Astrocyte of the cerebellum (primary cell): ENCODE measurements at regions not wholly inside any gene's neighbourhood (a gene's known extent, or its start where the extent isn't known, plus 50 kb on each side); places are given as distances from the start of the nearest gene placed in this dataset.

ENCODE experiments used
- DNase-seq: peaks from one replicate; pipeline ENCODE4 v3.0.0-alpha.2; 2011; ENCODE audit warnings: low read depth
- H3K4me3 ChIP-seq: 2 replicates; pipeline ENCODE4 v1.5.1; 2011; ENCODE audit warnings: mild to moderate bottlenecking, low read depth, low read length, moderate library complexity
- in situ Hi-C: cut with HindIII; loops from 2 replicates; pipeline ENCODE4 v1.10.0; 2017; ENCODE audit warnings: low sequenced_read_pairs
- TF ChIP-seq, protein P1 (sequence below): IDR thresholded peaks from 2 replicates; pipeline ENCODE4 v1.5.1; 2012; ENCODE audit warnings: low read length, low read depth, moderate library complexity, mild to moderate bottlenecking; ENCODE audit errors: missing control alignments

DNA sequence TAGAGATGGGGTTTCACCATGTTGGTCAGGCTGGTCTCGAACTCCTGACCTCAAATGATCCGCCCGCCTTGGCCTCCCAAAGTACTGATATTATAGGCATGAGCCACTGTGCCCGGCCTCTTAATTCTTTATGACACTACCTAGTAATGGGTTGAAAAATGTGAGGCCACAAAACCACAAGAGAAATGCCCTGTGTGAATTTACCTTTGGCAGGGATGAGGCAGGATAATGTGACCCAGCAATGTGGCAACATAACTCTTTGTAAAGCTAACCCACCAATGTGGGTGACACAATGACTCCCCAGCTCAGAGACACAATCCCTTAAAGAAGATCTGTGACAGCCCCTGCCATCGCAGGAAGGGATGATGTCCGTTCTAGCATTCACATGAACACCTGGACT lies 533.1 kb downstream of the KLF5 start:
- in situ Hi-C loops = no loop called here
- H3K4me3 ChIP-seq = no peak overlapping the region
- TF ChIP-seq, protein P1, sequence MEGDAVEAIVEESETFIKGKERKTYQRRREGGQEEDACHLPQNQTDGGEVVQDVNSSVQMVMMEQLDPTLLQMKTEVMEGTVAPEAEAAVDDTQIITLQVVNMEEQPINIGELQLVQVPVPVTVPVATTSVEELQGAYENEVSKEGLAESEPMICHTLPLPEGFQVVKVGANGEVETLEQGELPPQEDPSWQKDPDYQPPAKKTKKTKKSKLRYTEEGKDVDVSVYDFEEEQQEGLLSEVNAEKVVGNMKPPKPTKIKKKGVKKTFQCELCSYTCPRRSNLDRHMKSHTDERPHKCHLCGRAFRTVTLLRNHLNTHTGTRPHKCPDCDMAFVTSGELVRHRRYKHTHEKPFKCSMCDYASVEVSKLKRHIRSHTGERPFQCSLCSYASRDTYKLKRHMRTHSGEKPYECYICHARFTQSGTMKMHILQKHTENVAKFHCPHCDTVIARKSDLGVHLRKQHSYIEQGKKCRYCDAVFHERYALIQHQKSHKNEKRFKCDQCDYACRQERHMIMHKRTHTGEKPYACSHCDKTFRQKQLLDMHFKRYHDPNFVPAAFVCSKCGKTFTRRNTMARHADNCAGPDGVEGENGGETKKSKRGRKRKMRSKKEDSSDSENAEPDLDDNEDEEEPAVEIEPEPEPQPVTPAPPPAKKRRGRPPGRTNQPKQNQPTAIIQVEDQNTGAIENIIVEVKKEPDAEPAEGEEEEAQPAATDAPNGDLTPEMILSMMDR = no peak
- DNase-seq = no peak

DNA sequence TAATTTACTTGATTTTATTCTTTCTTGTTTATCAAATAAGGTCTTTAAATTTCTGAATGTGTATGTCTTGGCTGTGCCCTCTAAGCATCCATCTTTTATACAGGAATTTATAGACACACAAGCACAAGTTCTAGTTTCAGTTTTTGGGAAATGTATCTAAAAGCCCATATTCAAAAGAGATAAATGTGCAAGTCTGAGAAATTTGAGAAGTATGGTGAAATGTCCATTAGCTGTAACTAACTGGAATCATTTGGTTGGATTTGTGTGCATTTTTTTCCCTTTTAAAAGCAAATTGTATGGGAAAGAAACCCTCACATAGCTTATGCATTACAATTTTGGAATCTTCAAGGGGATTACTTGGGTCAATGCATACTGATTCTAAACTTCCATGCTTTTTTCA lies 532.0 kb downstream of the KLF5 start:
- TF ChIP-seq, protein P1 = no peak
- no peak overlapping the region for H3K4me3 ChIP-seq

DNA sequence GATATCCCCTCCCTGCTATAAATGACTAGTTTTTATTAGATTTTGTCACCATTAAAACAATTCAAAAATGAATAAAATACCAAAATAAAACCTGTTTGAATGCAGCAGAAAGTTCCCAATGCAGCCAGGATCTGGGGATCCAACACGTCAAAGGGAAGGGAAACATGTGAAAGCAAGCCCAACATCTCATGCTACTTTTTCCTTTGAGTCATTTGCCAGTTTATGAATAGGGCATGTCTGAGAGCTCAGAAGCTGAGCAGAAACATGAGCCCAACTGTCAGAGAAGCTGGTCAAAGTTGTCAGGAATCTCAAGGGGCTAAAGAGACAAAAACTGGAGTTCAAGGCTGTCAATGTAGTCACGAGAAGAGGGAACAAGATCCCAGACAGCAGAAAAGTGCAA lies 526.4 kb downstream of the KLF5 start:
- DNase-seq = no peak
- TF ChIP-seq, protein P1 = no peak
- H3K4me3 ChIP-seq = no peak overlapping the region
- in situ Hi-C loops = no loop called here

More for the DNA sequence above, 532.0 kb downstream of the KLF5 start:
- no peak for DNase-seq
- in situ Hi-C loops = no loop called here

DNA sequence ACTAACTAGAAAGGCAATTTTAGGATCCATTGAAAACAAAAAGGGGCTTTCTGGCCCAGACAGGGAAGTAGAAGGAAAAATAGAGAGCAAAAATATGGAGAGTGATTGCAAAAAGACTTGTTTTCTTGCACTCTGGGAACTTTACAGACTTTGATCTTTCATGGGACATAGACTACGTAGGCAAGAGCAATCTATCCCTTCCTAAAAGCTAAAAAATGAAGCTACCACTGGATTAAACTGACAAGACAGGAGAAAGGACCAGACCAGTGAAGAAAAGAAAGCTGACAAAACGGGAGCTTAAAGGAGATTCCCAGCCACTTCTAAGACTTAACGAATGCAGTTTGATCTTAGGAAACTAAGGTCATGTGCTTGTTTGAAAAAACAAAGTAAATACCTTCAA lies 524.5 kb downstream of the KLF5 start:
- in situ Hi-C loops = no loop called here
- TF ChIP-seq, protein P1 = no peak
- H3K4me3 ChIP-seq = no peak overlapping the region
- DNase-seq = no peak

DNA sequence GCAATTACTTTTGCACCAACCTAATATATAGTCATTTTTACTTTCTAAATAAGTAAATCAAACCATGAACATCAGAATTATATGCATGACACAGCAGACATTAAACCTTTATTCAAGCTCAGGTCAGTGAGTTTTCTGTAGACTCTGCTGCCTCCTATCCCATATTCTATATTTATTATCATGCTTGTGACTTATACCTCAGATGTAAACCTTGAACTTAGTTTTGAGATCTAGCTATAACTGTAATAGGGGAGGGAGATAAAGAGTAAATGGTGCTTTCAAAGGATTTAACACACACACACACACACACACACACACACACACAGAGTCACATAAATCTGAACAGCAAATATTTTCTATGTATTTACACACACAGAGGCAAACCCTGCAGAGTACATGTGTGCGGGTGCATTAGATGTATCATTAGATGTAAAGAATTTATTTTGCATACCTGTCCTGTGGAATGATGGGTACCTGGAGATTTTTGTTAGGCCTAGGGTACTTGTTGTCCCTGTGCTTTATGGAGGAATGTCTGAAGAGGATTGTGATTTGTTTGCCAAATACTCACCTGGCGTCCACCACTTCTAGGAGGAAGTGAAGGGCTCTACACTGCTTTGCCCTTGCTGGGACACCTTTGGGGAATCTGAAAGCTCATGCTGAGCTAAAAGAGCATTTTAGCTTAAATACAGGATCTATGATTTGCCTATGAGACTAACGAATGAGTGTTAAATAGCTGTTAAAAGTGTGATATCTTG lies 521.9 kb downstream of the KLF5 start:
- in situ Hi-C loops = no loop called here
- TF ChIP-seq, protein P1 = no peak
- H3K4me3 ChIP-seq = no peak overlapping the region
- no peak for DNase-seq

DNA sequence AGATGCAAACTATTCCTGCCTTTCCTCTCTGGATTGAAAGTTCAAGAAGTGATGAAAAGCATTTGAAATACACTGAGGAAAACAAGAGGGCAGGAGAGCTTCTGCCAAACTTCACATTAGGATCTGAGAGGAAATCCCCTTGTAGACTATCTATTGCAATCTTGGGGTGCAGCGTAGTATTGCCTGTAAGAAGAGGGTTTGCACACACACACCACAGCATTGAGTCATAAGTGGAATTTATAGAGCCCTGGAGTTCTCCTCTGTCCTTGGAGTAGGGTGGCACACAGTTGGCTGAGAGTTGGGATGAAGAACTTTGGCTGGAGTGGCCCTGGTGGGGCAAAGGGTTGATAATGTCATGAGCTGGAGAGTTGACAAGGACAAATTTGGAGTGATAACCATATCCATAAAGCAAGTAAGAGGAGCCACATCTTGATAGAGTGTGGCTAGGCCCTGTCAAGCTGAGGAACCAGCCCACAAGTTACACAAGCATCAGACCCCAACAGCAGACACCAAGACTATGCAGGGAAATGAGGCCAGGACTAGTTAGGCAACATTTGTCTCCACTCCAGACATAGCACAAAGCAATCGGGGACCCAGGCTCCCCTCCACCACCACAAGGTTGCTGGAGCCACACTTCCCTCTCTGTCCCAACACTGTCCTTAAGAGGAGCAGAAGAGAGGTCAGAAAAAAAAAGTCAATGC lies 520.9 kb downstream of the KLF5 start:
- in situ Hi-C loops = no loop called here
- H3K4me3 ChIP-seq = no peak overlapping the region
- DNase-seq = no peak
- TF ChIP-seq, protein P1 = no peak
